ENCODE measurements at regions not wholly inside any gene's neighbourhood (a gene's known extent, or its start where the extent isn't known, plus 50 kb on each side); places are given as distances from the start of the nearest gene placed in this dataset.

DNA sequence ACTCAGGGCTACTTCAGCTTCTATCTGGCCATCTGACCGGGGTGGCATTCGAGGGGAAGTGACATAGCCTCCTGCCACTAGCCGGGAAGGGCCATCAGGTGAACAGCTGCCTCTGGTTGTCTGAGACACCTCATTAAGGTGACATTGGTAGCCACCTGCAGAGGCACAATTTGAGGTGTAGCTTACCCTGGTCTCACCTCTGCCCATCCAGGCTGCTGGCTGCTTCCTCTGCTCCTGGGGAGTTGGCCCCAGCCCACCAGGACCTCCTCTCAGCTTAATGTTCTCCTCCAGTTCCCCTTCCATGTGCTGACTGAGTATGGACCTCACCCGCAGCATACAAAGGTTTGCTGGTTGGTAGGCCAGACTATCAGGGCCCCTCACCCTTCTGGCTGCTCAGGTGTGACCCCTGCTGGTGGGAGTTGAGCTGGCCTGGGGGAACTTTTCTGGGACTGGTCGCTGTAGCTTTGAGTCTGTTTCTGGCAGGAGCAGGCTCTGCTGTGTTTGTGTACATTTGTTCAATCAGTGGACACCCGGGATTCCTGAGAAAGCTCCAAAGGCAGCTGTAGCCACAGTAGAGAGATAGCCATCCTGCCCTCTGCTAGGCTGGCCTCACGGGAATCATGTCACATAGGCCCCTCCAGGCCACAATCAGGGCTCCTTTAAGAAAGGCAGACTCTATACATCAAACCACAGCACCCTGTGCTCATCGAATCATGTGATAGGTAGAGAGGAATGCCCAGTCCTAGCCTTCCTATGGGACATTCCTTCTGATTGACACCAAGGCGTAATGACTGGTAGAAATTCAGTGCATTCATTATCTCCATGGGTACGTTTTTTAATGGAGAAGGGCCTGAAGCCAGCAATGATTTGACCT is 295.1 kb upstream of the PLET1 start:
- DNase-seq: peak; percentile 72
- H3K36me3 Mint-ChIP-seq (ENCODE audit: low read depth): no peaks in the 10 kb centered on the region
- H3K27me3 Mint-ChIP-seq: no peaks in the 10 kb centered on the region
- ATAC-seq: peak; percentile 65
- H3K27ac Mint-ChIP-seq: no peak overlapping the region
- H3K9me3 Mint-ChIP-seq: no peaks in the 10 kb centered on the region
- H3K4me1 Mint-ChIP-seq: peaks cover 2% of the 10 kb centered on the region
- H3K4me3 Mint-ChIP-seq: no peak overlapping the region

DNA sequence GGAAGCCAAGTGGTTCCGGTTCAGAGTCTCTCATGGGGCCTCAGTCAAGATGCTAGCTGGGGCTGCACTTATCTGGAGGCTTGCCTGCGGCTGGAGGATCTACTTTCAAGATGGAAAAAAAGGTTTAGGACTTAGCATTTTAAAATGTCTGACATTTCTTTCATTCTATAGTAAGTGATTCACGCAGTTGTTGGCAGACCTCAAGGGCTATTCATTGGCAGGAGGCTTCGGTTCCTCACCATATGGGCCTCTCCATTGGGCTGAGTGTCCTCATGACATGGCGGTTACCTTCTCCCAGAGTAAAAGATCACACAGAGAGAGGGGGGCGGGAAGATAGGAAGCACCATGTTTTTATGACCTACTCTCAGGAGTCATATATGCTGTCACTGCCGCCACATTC is 298.0 kb upstream of the PLET1 start:
- H3K4me3 Mint-ChIP-seq: no peak overlapping the region
- H3K27ac Mint-ChIP-seq: no peak overlapping the region
- DNase-seq (no peak), ATAC-seq (no peak)
- H3K9me3 Mint-ChIP-seq: no peaks in the 10 kb centered on the region
- H3K36me3 Mint-ChIP-seq (ENCODE audit: low read depth): no peaks in the 10 kb centered on the region
- H3K4me1 Mint-ChIP-seq: peaks cover 2% of the 10 kb centered on the region
- peaks cover 2% of the 10 kb centered on the region for H3K27me3 Mint-ChIP-seq

DNA sequence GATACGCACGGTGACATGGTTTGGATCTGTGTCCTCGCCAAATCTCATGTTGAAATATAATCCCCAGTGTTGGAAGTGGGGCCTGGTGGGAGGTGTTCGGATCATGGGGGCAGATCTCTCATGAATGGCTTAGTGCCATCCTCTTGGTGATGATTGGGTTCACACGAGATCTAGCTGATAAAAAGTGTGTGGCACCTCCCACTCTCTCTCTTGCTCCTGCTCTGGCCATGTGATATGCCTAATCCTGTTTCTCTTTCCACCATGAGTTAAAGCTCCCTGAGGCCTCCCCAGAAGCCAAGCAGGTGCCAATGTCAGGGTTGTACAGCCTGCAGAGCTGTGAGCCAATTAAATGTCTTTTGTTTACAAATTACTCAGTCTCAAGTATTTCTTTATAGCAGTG is 303.1 kb upstream of the PLET1 start:
- Mint-ChIP-seq H3K9me3 (no peaks in the 10 kb centered on the region), H3K4me1 (no peaks in the 10 kb centered on the region), H3K4me3 (no peak overlapping the region), H3K36me3 (ENCODE audit: low read depth) (no peaks in the 10 kb centered on the region), H3K27ac (no peak overlapping the region), H3K27me3 (peaks cover 4% of the 10 kb centered on the region)
- DNase-seq (no peak), ATAC-seq (no peak)

DNA sequence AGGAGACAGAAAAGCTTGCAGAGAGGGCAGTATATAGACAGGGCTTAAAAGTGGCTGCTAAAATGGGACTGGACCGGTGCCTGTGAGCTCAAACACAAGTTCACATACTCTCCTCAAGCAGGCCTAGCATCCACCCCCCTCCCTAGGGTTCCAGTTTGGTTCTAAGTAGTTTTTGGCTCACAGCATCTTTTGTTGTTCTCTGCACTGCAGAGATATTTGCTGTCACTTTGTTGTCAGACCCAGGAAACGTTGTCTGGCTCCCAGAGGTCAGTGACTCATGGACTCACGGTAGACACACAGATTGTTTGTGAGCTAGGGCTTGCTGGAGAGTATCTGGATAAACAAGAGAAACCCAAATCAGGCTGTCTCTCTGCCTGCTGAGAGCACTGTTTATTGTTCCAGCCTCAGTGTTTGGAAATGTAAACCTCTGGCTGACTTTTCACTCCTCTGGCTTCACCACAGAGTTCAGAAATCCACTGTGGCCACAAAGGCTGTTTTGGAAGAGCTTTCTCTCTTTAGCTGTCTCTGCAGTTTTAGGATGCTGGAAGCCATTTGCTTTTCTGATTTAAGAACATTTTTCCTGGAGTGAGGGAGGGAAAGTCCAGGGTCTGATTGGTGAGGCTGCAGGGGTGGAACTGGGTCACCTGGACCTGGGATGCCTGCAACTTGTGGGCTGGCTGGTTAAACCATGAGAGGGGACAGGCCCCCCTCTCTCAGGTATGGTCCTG is 303.7 kb upstream of the PLET1 start:
- H3K9me3 Mint-ChIP-seq: no peaks in the 10 kb centered on the region
- DNase-seq (no peak), ATAC-seq (no peak)
- H3K4me1 Mint-ChIP-seq: no peaks in the 10 kb centered on the region
- no peak overlapping the region for H3K4me3 Mint-ChIP-seq
- no peaks in the 10 kb centered on the region for H3K36me3 Mint-ChIP-seq (ENCODE audit: low read depth)
- H3K27ac Mint-ChIP-seq: no peak overlapping the region
- H3K27me3 Mint-ChIP-seq: peaks cover 4% of the 10 kb centered on the region

DNA sequence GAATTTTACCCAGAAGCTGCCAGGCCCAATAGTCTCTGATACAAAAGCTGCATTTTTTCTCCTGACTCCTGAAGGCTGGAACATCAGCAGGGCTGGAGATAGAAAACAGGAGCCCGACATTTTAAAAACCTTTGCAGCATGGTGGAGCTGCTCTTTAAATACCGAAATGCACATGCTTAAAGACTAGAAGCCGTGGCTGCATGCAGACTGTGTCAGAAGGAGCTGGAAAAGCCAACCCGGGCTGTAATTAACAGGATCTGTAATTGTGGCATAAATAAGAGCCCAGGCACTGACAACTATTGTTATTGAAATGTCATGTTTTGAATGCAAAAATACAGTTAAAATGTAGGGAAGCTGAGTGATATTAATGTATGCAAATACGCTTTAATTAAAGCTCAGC is 304.9 kb upstream of the PLET1 start:
- H3K27me3 Mint-ChIP-seq: peaks cover 4% of the 10 kb centered on the region
- H3K4me3 Mint-ChIP-seq: no peak overlapping the region
- no peak for ATAC-seq

DNA sequence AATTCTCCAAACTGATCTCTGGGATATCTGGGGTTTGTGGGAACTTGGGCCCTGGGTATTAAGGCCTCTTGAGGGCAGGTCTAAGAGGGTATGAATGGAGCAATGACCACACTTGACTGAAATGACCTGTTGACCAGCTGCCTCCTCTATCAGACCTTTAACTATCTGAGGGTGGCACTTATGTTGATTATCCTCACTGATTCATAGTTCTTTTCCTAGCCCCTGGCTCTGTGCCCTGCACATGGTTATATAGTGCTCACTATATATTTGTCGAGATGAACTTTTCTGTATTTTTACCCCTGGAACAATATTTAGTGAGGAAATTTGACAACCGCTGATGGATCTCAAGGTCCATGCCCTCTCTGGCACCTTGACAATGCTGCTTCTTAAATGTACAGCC is 305.5 kb upstream of the PLET1 start:
- no peaks in the 10 kb centered on the region for H3K36me3 Mint-ChIP-seq (ENCODE audit: low read depth)
- no peak overlapping the region for H3K27ac Mint-ChIP-seq
- no peaks in the 10 kb centered on the region for H3K9me3 Mint-ChIP-seq
- no peak for DNase-seq
- no peak overlapping the region for H3K4me3 Mint-ChIP-seq
- no peaks in the 10 kb centered on the region for H3K4me1 Mint-ChIP-seq
- ATAC-seq: no peak
- peaks cover 4% of the 10 kb centered on the region for H3K27me3 Mint-ChIP-seq

More for the DNA sequence above, 304.9 kb upstream of the PLET1 start:
- no peaks in the 10 kb centered on the region for H3K4me1 Mint-ChIP-seq
- H3K36me3 Mint-ChIP-seq (ENCODE audit: low read depth): no peaks in the 10 kb centered on the region
- no peak overlapping the region for H3K27ac Mint-ChIP-seq
- no peak for DNase-seq
- no peaks in the 10 kb centered on the region for H3K9me3 Mint-ChIP-seq

DNA sequence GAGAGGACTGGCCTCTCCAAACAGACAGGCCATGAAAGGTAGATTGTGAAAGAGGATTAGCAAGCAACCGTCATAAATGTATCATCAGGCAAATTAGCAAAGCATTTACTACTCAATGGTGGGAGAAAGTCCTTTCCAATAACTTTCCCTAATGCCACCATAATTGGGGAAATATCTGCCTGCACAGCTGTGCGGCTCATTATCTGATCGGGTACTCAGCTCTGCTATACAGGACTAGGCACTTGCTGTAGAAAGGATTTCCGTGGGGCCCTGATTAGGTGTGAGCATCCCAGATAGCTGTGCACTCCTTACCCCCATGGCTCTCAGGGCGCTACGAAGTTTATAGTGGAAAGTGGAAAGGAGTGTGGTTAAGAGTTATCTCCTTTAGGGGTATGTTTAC is 309.7 kb upstream of the PLET1 start:
- ATAC-seq: no peak
- Mint-ChIP-seq H3K4me3 (no peak overlapping the region), H3K4me1 (no peaks in the 10 kb centered on the region), H3K27me3 (peaks cover 9% of the 10 kb centered on the region), H3K27ac (no peak overlapping the region), H3K36me3 (ENCODE audit: low read depth) (no peaks in the 10 kb centered on the region), H3K9me3 (no peaks in the 10 kb centered on the region)
- DNase-seq: no peak

DNA sequence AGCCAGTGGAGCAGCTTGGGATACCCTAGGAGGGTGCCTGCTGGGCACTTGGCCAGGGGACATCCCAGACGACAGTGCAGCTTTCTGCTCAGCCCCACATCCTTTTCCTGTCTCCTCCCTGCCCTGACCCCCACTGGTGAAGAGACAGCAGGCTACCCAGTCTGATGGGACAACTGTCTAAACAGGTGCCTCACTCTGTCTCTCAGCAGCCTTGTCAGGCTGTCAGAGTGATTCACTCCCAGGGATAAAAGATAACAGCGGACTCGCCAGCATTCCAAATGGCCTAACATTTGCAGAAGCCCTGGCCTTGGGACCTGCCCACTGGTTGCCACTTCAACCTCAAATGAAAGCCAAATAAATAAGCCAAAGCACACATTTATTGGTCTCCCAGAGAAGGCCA is 318.6 kb upstream of the PLET1 start:
- H3K9me3 Mint-ChIP-seq: no peaks in the 10 kb centered on the region
- no peak overlapping the region for H3K4me3 Mint-ChIP-seq
- H3K4me1 Mint-ChIP-seq: no peaks in the 10 kb centered on the region
- DNase-seq: no peak
- no peaks in the 10 kb centered on the region for H3K36me3 Mint-ChIP-seq (ENCODE audit: low read depth)
- no peak for ATAC-seq
- H3K27me3 Mint-ChIP-seq: peaks cover 3% of the 10 kb centered on the region
- H3K27ac Mint-ChIP-seq: no peak overlapping the region

DNA sequence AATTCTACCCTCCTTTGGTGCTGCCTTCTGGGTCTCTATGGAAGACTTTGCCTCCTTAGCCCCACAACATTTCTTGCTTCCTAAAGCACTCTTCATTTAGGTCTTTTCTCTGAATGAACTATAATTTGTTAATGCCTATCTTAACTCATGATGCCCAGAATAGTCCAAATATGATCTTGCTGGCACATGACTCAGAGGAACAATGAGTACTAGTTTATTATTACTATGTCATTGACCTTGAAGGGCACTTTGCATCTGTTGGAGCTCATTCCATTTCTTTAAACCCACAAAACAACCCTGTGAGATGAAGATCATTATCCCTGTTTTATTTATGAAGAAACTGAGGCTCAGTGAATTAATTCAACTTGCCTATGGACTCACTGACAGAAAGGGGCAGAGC is 320.2 kb upstream of the PLET1 start:
- Mint-ChIP-seq H3K27ac (no peak overlapping the region), H3K4me1 (no peaks in the 10 kb centered on the region), H3K36me3 (ENCODE audit: low read depth) (no peaks in the 10 kb centered on the region), H3K27me3 (peaks cover 4% of the 10 kb centered on the region), H3K9me3 (no peaks in the 10 kb centered on the region), H3K4me3 (no peak overlapping the region)
- no peak for DNase-seq
- ATAC-seq: no peak

DNA sequence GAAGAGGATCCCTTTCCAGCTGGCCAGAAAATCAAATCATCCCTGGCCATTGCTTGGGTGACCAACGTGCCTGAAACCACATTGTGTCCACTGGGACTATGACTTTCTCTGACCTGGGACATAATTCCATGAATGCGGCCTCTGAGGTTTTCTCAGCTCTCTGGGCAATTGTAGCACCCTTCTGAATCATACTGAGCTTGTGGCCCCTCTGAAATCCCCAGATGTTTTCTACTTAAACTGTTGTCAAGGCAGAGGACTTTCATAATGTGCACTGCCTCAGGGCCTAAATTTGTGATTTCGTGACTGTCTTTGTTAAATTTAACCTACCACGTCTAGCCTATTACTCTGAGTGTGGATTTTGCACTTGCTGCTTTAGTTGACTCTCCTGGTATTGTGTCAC is 321.1 kb upstream of the PLET1 start:
- Mint-ChIP-seq H3K27me3 (peaks cover 4% of the 10 kb centered on the region), H3K4me1 (no peaks in the 10 kb centered on the region), H3K27ac (no peak overlapping the region), H3K4me3 (no peak overlapping the region), H3K9me3 (no peaks in the 10 kb centered on the region), H3K36me3 (ENCODE audit: low read depth) (no peaks in the 10 kb centered on the region)
- DNase-seq: no peak
- no peak for ATAC-seq

DNA sequence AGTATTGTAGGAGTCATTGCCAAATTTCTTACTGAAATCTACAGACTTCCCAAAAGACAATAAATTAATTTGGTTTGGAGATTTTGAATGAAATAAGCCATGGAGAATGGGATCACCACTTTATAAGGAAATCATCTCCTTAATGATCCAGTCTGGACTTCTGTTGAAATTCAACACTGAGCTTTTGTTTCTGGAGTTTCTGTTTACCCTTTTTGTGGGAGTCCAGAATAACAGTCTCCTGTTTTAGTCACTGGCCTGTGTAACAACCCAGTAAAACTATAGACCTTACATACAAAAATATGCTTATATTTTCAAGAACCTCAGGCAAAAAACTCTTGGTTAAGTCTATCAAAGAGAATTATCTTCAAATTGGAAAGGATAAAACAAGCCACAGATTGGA is 321.7 kb upstream of the PLET1 start:
- Mint-ChIP-seq H3K36me3 (ENCODE audit: low read depth) (no peaks in the 10 kb centered on the region), H3K4me3 (no peak overlapping the region), H3K9me3 (no peaks in the 10 kb centered on the region), H3K4me1 (no peaks in the 10 kb centered on the region), H3K27ac (no peak overlapping the region), H3K27me3 (peaks cover 4% of the 10 kb centered on the region)
- DNase-seq: no peak
- ATAC-seq: no peak

DNA sequence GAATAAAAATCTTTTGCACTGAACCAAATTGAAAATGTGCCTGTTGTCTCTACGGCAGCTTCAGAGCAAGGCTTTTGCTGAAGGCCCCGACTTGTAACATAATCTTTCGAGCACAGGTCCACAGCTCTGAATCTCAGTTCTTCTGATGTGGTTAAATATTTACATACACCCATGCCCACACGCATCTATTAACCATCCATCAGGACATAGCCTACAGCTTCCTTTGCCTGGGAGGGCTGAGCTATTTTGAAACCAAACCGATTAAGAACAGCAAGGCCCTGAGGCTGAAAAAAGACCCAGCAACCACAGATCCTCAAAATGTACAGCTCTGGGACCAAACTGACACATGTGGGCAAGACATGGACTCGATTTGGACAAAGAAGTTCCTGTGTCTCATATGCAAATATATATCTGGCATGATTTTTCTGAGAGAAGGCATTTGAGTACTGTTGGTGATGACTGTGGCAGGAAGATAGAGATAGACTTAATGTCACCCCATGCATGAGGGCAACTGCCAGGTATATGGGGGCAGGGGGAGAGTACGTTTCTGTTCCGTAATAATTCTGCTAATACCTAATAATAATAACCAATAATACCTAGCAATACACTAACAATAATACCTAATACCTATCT is 322.7 kb upstream of the PLET1 start:
- H3K27ac Mint-ChIP-seq: no peak overlapping the region
- no peak overlapping the region for H3K4me3 Mint-ChIP-seq
- peaks cover 4% of the 10 kb centered on the region for H3K27me3 Mint-ChIP-seq
- no peak for DNase-seq
- H3K36me3 Mint-ChIP-seq (ENCODE audit: low read depth): no peaks in the 10 kb centered on the region
- H3K9me3 Mint-ChIP-seq: no peaks in the 10 kb centered on the region
- ATAC-seq: peak; percentile 23
- H3K4me1 Mint-ChIP-seq: no peaks in the 10 kb centered on the region

DNA sequence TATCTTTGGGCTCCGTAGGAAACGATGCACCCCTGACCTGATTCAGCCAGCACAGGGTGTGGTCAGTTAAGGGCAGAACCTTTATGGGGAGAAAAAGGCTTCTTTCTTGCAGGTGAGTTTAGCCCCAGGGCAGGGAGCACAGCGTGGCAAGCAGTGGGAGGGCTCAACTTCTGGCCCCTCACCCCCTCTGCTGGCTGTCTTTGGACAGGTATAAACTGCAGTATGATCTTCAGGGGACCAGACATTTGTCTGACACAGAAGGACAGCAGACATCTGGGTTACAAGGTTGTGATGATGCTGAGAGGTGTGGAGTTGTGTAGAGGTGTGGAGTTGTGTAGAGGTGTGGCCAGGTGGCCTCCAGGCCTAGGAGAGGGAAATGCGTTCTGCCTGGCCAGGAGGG is 324.0 kb upstream of the PLET1 start:
- H3K4me3 Mint-ChIP-seq: no peak overlapping the region
- ATAC-seq (no peak), DNase-seq (peak; percentile 5)
- peaks cover 4% of the 10 kb centered on the region for H3K27me3 Mint-ChIP-seq
- no peaks in the 10 kb centered on the region for H3K4me1 Mint-ChIP-seq
- no peaks in the 10 kb centered on the region for H3K9me3 Mint-ChIP-seq
- no peak overlapping the region for H3K27ac Mint-ChIP-seq
- no peaks in the 10 kb centered on the region for H3K36me3 Mint-ChIP-seq (ENCODE audit: low read depth)

DNA sequence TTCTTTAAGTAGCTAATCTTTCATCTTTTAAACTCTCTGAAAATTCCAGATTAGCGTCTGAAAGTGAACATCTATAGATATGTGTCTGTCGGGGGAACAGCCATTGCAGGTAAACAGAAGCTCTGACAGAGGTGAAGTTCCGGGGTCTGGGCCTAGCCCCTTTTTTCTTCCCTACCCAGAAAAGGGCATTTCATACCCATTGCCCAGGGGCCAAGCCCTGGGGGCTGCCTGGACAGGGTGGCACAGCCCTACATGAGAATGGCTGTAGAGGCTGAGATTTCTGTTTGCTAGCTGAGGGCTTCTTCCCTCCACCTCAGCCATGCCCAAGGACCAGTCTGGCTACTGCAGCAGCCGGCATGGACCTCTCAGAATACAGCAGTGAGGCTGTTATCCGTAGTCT is 327.0 kb upstream of the PLET1 start:
- no peaks in the 10 kb centered on the region for H3K9me3 Mint-ChIP-seq
- H3K27ac Mint-ChIP-seq: no peak overlapping the region
- no peaks in the 10 kb centered on the region for H3K36me3 Mint-ChIP-seq (ENCODE audit: low read depth)
- no peak overlapping the region for H3K4me3 Mint-ChIP-seq
- H3K4me1 Mint-ChIP-seq: no peaks in the 10 kb centered on the region
- ATAC-seq: no peak
- no peak for DNase-seq
- peaks cover 4% of the 10 kb centered on the region for H3K27me3 Mint-ChIP-seq

DNA sequence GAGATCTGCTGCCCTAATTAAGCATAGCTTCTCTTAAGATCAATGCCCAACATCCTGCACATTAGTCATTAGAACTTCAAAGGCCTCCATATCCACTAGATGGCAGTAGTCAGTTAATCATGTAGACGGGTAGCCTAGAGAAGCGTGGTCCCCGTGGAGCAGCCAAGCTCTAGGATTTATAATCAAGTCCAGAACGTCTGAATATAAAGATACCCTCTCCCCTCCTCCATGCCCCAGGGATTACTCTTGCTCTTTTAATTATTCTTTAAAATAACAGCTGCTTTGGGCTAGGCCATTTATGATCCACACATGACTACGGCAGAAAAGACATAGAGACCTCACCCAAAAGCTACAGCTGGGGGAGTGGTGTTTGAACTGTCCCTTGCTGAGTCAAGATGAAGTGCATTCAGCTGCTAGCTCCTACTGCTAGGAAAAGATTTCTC is 327.6 kb upstream of the PLET1 start:
- Mint-ChIP-seq H3K27ac (no peak overlapping the region), H3K4me1 (no peaks in the 10 kb centered on the region), H3K9me3 (no peaks in the 10 kb centered on the region), H3K4me3 (no peak overlapping the region), H3K27me3 (peaks cover 4% of the 10 kb centered on the region), H3K36me3 (ENCODE audit: low read depth) (no peaks in the 10 kb centered on the region)
- ATAC-seq (peak; percentile 81), DNase-seq (peak; percentile 20)

All from activated naive CD8-positive, alpha-beta T cell treated with anti-CD3 and anti-CD28 coated beads, Interleukin-2, amount 50 U/mL, for 24 hours (primary cell).